A549 (cell line): ENCODE measurements at regions not wholly inside any gene's neighbourhood (a gene's known extent, or its start where the extent isn't known, plus 50 kb on each side); places are given as distances from the start of the nearest gene placed in this dataset.

Experiments
- ATAC-seq, 2 experiments: fragments of 200-7000 bp in 1 of 2; fragments of >200 bp in 1 of 2; cut with Nextera tagmentation in 1 of 2; cut with Tn5 transposase in 1 of 2; 3 replicates each; pipeline versions ENCODE4 v1.8.0 to v1.9.1; 2018 to 2020; ENCODE audit warnings: mild to moderate bottlenecking in 1 of 2, moderate library complexity in 1 of 2
- CTCF ChIA-PET: fragments of 300-600 bp; sonication (Branson Sonifier 250); formaldehyde crosslinking; extraction: SDS; loops from one replicate; lab custom pipeline; 2021; ENCODE audit warnings: antibody characterized with exemption, inconsistent platforms; lab: Yijun Ruan, JAX
- POLR2A ChIA-PET: fragments of 350-600 bp; formaldehyde crosslinking; extraction: SDS; loops from one replicate; lab custom pipeline; 2021; ENCODE audit warnings: antibody characterized with exemption, inconsistent platforms; lab: Yijun Ruan, JAX
- DNase-seq, 2 experiments: peaks; one replicate each; pipeline versions ENCODE4 v3.0.0 to v3.0.0-alpha.2; 2011 to 2016; ENCODE audit warnings: low read depth in 1 of 2, low spot score in 1 of 2
- FAIRE-seq: peaks from 2 replicates; lab custom pipeline; 2011; peaks lifted over from hg19 to GRCh38; lab: Jason Lieb, UNC
- H3K27ac ChIP-seq, 2 experiments: fragments of >200 bp; sonication (Bioruptor Twin); formaldehyde crosslinking; 3 replicates each; pipeline ENCODE4 v1.5.1; 2016 to 2017
- H3K4me1 ChIP-seq: fragments of >200 bp; sonication (Bioruptor Twin); formaldehyde crosslinking; 3 replicates; pipeline ENCODE4 v1.6.1; 2016
- H3K4me2 ChIP-seq: fragments of >200 bp; sonication (Bioruptor Twin); formaldehyde crosslinking; 3 replicates; pipeline ENCODE4 v1.6.1; 2016
- H3K4me3 ChIP-seq: fragments of >200 bp; sonication (Bioruptor Twin); formaldehyde crosslinking; 3 replicates; pipeline ENCODE4 v1.5.1; 2016
- H3K9me3 ChIP-seq: fragments of >200 bp; sonication (Bioruptor Twin); formaldehyde crosslinking; 3 replicates; pipeline ENCODE4 v1.6.1; 2016
- BCL3 ChIP-seq: fragments of >200 bp; sonication (Bioruptor Twin); formaldehyde crosslinking; IDR thresholded peaks from 3 replicates; pipeline ENCODE4 v1.6.1; 2016
- CHD4 ChIP-seq: fragments of 200-600 bp; sonication (generic); IDR thresholded peaks from 2 replicates; pipeline ENCODE4 v1.6.1; 2016; ENCODE audit warnings: antibody characterized with exemption, mild to moderate bottlenecking, borderline replicate concordance
- CTCF ChIP-seq: fragments of >200 bp; sonication (Bioruptor Twin); formaldehyde crosslinking; IDR thresholded peaks from 3 replicates; pipeline ENCODE4 v1.5.1; 2016
- EHMT2 ChIP-seq: fragments of 200-600 bp; sonication (generic); IDR thresholded peaks from 2 replicates; pipeline ENCODE4 v1.6.1; 2016; ENCODE audit warnings: antibody characterized with exemption, low read depth, mild to moderate bottlenecking, moderate library complexity
- FOSB ChIP-seq: fragments of 250-450 bp; sonication (Bioruptor Pico); IDR thresholded peaks from 2 replicates; pipeline ENCODE4 v1.5.0; 2020; ENCODE audit warnings: mild to moderate bottlenecking, moderate library complexity
- FOSL2 ChIP-seq, 2 experiments: fragments of 450-650 bp in 1 of 2; fragments of >200 bp in 1 of 2; sonication (Bioruptor Twin) in 1 of 2; formaldehyde crosslinking; IDR thresholded peaks; 2 replicates each; pipeline versions ENCODE4 v1.5.0 to v1.6.1; 2016 to 2020; ENCODE audit warnings: mild to moderate bottlenecking in 1 of 2, moderate library complexity in 1 of 2
- GATA3 ChIP-seq: IDR thresholded peaks from 2 replicates; pipeline ENCODE4 v1.6.1; 2012; ENCODE audit warnings: borderline replicate concordance
- HOXA7 ChIP-seq: fragments of 250-450 bp; sonication (Bioruptor Pico); IDR thresholded peaks from 2 replicates; pipeline ENCODE4 v1.5.0; 2020; ENCODE audit warnings: mild to moderate bottlenecking, moderate library complexity
- JUN ChIP-seq, 2 experiments: fragments of >200 bp; sonication (Bioruptor Twin); formaldehyde crosslinking; IDR thresholded peaks; 2 replicates in 1 of 2; 3 replicates in 1 of 2; pipeline ENCODE4 v1.6.1; 2016 to 2017
- JUNB ChIP-seq: fragments of >200 bp; sonication (Bioruptor Twin); formaldehyde crosslinking; IDR thresholded peaks from 2 replicates; pipeline ENCODE4 v1.6.1; 2016
- MAX ChIP-seq: IDR thresholded peaks from 2 replicates; pipeline ENCODE4 v1.6.1; 2012
- MAZ ChIP-seq: fragments of 150-350 bp; IDR thresholded peaks from 2 replicates; pipeline ENCODE4 v1.6.1; 2014; ENCODE audit warnings: antibody characterized with exemption, low read depth, low read length, borderline replicate concordance
- NFE2L2 ChIP-seq: fragments of 150-350 bp; conservative IDR thresholded peaks from 2 replicates; pipeline ENCODE4 v1.6.1; 2014; ENCODE audit warnings: low read length
- NR3C1 ChIP-seq: fragments of >200 bp; sonication (Bioruptor Twin); formaldehyde crosslinking; IDR thresholded peaks from 3 replicates; pipeline ENCODE4 v1.6.1; 2017
- PHF8 ChIP-seq: fragments of 200-600 bp; sonication (generic); IDR thresholded peaks from 2 replicates; pipeline ENCODE4 v1.6.1; 2016; ENCODE audit warnings: low read depth, mild to moderate bottlenecking, antibody characterized with exemption, moderate library complexity, borderline replicate concordance
- POLR2A ChIP-seq: IDR thresholded peaks from 2 replicates; pipeline ENCODE4 v1.6.1; 2012; ENCODE audit warnings: mild to moderate bottlenecking, low read length
- RCOR1 ChIP-seq: fragments of 150-350 bp; IDR thresholded peaks from 2 replicates; pipeline ENCODE4 v1.6.1; 2014; ENCODE audit warnings: antibody characterized with exemption, low read length, low read depth
- REST ChIP-seq: fragments of 200-600 bp; sonication (generic); IDR thresholded peaks from 2 replicates; pipeline ENCODE4 v1.6.1; 2016; ENCODE audit warnings: antibody characterized with exemption, mild to moderate bottlenecking, moderate library complexity
- RFX5 ChIP-seq: fragments of 450-650 bp; IDR thresholded peaks from 2 replicates; pipeline ENCODE4 v1.7.1; 2014; ENCODE audit warnings: antibody characterized with exemption, mild to moderate bottlenecking, moderate library complexity
- TFCP2L1 ChIP-seq: fragments of 250-450 bp; sonication (Bioruptor Pico); IDR thresholded peaks from 2 replicates; pipeline ENCODE4 v1.5.0; 2021; ENCODE audit warnings: mild to moderate bottlenecking
- TP53 ChIP-seq: fragments of 250-450 bp; sonication (Bioruptor Pico); IDR thresholded peaks from 2 replicates; pipeline ENCODE4 v1.5.0; 2021; ENCODE audit warnings: mild to moderate bottlenecking, moderate library complexity
- ZNF302 ChIP-seq: fragments of 250-450 bp; sonication (Bioruptor Pico); IDR thresholded peaks from 2 replicates; pipeline ENCODE4 v1.9.0; 2021; ENCODE audit warnings: inconsistent platforms, mild to moderate bottlenecking, moderate library complexity
- WGBS: methylation state at CpG from one replicate; pipeline ENCODE4 v1.1.6; 2017; ENCODE audit errors: missing lambda C conversion rate; 5-methylcytosine and 5-hydroxymethylcytosine counted together

DNA sequence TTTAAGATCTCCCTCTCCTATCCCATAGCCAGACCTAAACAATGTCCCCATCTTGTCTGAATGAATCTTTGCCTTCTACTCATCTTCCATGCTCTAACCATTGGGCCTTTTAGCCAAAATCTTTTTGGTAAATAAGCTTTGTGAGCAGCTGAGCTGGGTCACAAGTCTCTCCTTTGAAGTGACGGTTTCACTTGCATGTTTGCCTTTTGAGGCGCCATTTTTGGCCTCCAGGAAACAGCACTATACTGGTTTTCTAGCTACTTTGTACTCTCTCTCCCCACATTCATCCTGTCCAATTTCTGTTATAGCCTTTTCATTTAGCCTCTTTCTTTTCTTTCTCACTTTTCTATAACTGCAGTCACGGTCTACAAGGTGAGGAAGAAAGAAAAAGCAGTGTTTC, 195.5 kb upstream of the C9orf72 start:
- Histone ChIP-seq H3K4me3 (no peak overlapping the region), H3K27ac (no peak overlapping the region), H3K9me3 (no peaks in the 10 kb centered on the region), H3K4me2 (no peak overlapping the region), H3K4me1 (no peaks in the 10 kb centered on the region)
- TF ChIP-seq ZNF302 (no peak), REST (no peak), HOXA7 (no peak), POLR2A (no peak), JUNB (no peak), FOSB (no peak), MAZ (no peak), PHF8 (no peak), RCOR1 (no peak)
- ChIA-PET POLR2A (no interaction called here), CTCF (no interaction called here)
- no peak for FAIRE-seq
- WGBS: under 1% methylated on average over 3 of the region's 3 CpGs
- no peak for ATAC-seq
- no peak for DNase-seq

DNA sequence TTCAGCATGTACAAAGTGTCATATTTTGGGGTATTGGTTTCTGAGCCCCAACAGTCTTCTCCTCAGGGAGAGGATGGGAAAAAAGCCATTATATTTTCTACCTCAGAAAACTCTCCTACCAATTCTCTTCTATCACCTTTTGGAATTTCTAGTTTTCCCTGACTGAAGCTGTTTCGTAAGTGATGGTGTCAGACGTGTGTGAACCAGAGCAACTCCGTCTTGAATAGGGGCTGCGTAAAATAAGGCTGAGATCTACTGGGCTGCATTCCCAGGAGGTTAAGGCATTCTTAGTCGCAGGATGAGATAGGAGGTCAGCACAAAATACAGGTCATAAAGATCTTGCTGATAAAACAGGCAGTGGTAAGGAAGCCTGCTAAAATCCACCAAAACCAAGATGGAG, 197.3 kb upstream of the C9orf72 start:
- H3K4me2 ChIP-seq: no peak overlapping the region
- DNase-seq: no peak
- CTCF ChIA-PET: no interaction called here
- no peak overlapping the region for H3K4me3 ChIP-seq
- H3K27ac ChIP-seq: no peak overlapping the region
- POLR2A ChIA-PET: no interaction called here
- WGBS: 7% methylated on average over 5 of the region's 5 CpGs
- H3K4me1 ChIP-seq: no peaks in the 10 kb centered on the region
- no peaks in the 10 kb centered on the region for H3K9me3 ChIP-seq
- TF ChIP-seq FOSL2 (IDR thresholded peaks at IDR 0.05) (no peak), FOSL2 (CRISPR knock-in tag; IDR thresholded peaks at IDR 0.05) (no peak), JUN (IDR thresholded peaks at IDR 0.05) (no peak), TP53 (CRISPR knock-in tag) (no peak), NR3C1 (no peak), TFCP2L1 (CRISPR knock-in tag) (no peak)
- TF ChIP-seq, all 56 proteins: peak for 0
- no peak for FAIRE-seq
- ATAC-seq: no peak

DNA sequence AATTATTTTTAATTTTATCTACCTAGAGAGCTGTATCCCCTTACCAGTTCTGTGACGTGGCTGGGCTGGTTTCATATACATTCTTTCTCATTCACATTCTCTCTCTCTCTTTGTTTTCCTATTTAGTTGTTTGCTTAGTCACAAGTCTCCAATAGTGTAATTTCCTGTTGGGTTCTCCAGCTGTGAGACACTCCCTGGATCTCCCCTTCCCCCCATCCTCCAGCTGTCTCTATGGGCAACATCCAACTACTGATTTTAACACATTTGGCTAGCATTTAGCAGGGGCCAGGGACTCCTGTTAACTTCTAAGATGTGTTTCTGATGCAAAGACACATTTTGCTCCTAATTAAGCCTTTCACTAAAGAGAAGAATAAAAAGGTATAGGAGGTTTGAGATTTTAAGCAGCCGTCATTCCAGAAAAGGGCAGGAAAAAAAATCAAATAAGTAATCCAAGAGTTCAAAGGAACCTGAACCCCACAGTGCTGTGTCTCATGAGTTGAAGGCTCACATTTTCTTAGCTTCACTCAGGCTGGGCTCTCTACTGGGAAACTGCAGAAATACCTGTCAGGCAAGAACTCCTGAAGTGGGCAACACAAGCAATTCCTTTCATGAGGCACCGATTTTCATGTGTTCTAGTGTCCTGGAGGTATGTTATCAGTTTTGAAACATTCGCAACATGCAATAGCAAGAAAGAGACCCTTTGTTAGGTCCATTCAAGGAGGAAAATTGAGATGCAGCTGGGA, 198.7 kb upstream of the C9orf72 start:
- WGBS: 1% methylated on average over 4 of the region's 4 CpGs
- no peak for TF ChIP-seq ZNF302
- TF ChIP-seq BCL3: no peak
- TF ChIP-seq JUN (IDR thresholded peaks at IDR 0.05): no peak
- TF ChIP-seq RFX5: no peak
- no peak for TF ChIP-seq EHMT2
- no peak for TF ChIP-seq CTCF
- TF ChIP-seq MAX: no peak
- TF ChIP-seq NFE2L2: no peak
- no peak for TF ChIP-seq CHD4
- TF ChIP-seq GATA3: no peak
- Histone ChIP-seq H3K4me1 (no peaks in the 10 kb centered on the region), H3K4me2 (no peak overlapping the region), H3K9me3 (no peaks in the 10 kb centered on the region), H3K4me3 (no peak overlapping the region), H3K27ac (no peak overlapping the region)
- DNase-seq: no peak
- POLR2A ChIA-PET: no interaction called here
- CTCF ChIA-PET: no interaction called here
- ATAC-seq: no peak
- FAIRE-seq: no peak
